ENCODE measurements at regions not wholly inside any gene's neighbourhood (a gene's known extent, or its start where the extent isn't known, plus 50 kb on each side); places are given as distances from the start of the nearest gene placed in this dataset.

DNA sequence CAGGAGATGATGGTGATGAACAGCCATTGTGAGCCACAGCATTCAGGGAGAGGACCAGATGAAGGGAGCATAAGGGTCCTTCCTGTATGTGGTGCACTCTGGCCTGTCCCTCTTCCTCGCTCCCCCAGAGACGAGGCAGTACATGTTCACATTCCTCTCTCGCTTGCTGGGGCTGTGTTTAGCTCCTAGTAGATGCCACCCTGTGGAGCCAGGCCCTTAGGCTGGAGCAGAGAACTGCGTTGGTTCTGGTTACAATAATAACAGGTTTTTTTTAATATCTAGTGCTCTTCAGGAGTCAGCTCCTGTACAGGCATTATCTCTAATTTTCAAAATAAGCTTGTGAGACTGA lies 171.1 kb upstream of the MYT1L start:
- Histone ChIP-seq H3K4me3 (no peak overlapping the region), H3K4me1 (ENCODE audit: control insufficient read depth, insufficient read depth, low read length) (no peaks in the 10 kb centered on the region), H3K79me2 (ENCODE audit: control insufficient read depth, insufficient read depth, low read length) (no peaks in the 10 kb centered on the region), H2AFZ (ENCODE audit: control insufficient read depth, low read depth, low read length) (no peak overlapping the region), H3K4me2 (ENCODE audit: control insufficient read depth, insufficient read depth) (no peak overlapping the region), H4K20me1 (ENCODE audit: control insufficient read depth, insufficient read depth) (no peaks in the 10 kb centered on the region), H3K36me3 (ENCODE audit: control insufficient read depth in 2 of 2, insufficient read depth in 2 of 2, low read length in 1 of 2) (no peaks in the 10 kb centered on the region), H3K27me3 (replicated peaks in 1 of 2; ENCODE audit: control insufficient read depth in 2 of 2, insufficient read depth in 2 of 2, low read length in 1 of 2) (no peaks in the 10 kb centered on the region), H3K27ac (ENCODE audit: control insufficient read depth, insufficient read depth) (no peak overlapping the region), H3K9me3 (replicated peaks; ENCODE audit: control insufficient read depth, insufficient read depth, low read length) (no peaks in the 10 kb centered on the region), H3K9ac (ENCODE audit: control insufficient read depth, insufficient read depth, low read length) (no peak overlapping the region)
- TF ChIP-seq SMC3 (IDR thresholded peaks at IDR 0.05; ENCODE audit: borderline replicate concordance, low read length) (no peak), CBX5 (IDR thresholded peaks at IDR 0.05; ENCODE audit: low read depth) (no peak), ZNF384 (IDR thresholded peaks at IDR 0.05; ENCODE audit: borderline replicate concordance, low read depth, low read length) (no peak)
- TF ChIP-seq, protein P1, sequence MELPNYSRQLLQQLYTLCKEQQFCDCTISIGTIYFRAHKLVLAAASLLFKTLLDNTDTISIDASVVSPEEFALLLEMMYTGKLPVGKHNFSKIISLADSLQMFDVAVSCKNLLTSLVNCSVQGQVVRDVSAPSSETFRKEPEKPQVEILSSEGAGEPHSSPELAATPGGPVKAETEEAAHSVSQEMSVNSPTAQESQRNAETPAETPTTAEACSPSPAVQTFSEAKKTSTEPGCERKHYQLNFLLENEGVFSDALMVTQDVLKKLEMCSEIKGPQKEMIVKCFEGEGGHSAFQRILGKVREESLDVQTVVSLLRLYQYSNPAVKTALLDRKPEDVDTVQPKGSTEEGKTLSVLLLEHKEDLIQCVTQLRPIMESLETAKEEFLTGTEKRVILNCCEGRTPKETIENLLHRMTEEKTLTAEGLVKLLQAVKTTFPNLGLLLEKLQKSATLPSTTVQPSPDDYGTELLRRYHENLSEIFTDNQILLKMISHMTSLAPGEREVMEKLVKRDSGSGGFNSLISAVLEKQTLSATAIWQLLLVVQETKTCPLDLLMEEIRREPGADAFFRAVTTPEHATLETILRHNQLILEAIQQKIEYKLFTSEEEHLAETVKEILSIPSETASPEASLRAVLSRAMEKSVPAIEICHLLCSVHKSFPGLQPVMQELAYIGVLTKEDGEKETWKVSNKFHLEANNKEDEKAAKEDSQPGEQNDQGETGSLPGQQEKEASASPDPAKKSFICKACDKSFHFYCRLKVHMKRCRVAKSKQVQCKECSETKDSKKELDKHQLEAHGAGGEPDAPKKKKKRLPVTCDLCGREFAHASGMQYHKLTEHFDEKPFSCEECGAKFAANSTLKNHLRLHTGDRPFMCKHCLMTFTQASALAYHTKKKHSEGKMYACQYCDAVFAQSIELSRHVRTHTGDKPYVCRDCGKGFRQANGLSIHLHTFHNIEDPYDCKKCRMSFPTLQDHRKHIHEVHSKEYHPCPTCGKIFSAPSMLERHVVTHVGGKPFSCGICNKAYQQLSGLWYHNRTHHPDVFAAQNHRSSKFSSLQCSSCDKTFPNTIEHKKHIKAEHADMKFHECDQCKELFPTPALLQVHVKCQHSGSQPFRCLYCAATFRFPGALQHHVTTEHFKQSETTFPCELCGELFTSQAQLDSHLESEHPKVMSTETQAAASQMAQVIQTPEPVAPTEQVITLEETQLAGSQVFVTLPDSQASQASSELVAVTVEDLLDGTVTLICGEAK (IDR thresholded peaks at IDR 0.05; ENCODE audit: borderline replicate concordance): no peak
- TF ChIP-seq, protein P2, sequence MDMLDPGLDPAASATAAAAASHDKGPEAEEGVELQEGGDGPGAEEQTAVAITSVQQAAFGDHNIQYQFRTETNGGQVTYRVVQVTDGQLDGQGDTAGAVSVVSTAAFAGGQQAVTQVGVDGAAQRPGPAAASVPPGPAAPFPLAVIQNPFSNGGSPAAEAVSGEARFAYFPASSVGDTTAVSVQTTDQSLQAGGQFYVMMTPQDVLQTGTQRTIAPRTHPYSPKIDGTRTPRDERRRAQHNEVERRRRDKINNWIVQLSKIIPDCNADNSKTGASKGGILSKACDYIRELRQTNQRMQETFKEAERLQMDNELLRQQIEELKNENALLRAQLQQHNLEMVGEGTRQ (IDR thresholded peaks at IDR 0.05; ENCODE audit: borderline replicate concordance, low read depth, low read length): no peak
- TF ChIP-seq, protein P3, sequence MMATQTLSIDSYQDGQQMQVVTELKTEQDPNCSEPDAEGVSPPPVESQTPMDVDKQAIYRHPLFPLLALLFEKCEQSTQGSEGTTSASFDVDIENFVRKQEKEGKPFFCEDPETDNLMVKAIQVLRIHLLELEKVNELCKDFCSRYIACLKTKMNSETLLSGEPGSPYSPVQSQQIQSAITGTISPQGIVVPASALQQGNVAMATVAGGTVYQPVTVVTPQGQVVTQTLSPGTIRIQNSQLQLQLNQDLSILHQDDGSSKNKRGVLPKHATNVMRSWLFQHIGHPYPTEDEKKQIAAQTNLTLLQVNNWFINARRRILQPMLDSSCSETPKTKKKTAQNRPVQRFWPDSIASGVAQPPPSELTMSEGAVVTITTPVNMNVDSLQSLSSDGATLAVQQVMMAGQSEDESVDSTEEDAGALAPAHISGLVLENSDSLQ (IDR thresholded peaks at IDR 0.05): no peak
- ChIA-PET POLR2A (no interaction called here), RAD21 (ENCODE audit: unreplicated experiment) (no interaction called here), SMC1A (ENCODE audit: uncharacterized antibody, unreplicated experiment) (no interaction called here), CTCF (no interaction called here)
- no TSS peak for BruUV-seq (replicated peaks)
- intact Hi-C loops (cut with micrococcal nuclease; ENCODE audit: unreplicated experiment): no loop called here
- FAIRE-seq: no peak
- in situ Hi-C loops (cut with MboI): no loop called here
- ATAC-seq: no peak
- DNase-seq (ENCODE audit: low read depth, low spot score): no peak
- 20% methylated on average over 4 of the region's 4 CpGs for WGBS (ENCODE audit: insufficient coverage, insufficient replicate concordance, low lambda C conversion rate, missing lambda C conversion rate)

Data from GM12878 (cell line).